ENCODE measurements at regions not wholly inside any gene's neighbourhood (a gene's known extent, or its start where the extent isn't known, plus 50 kb on each side); places are given as distances from the start of the nearest gene placed in this dataset.

GRCh38 chr1:227490478-227490877, 72.9 kb upstream of the ZNF678 start:
- Histone ChIP-seq H3K4me1 (ENCODE audit: insufficient read depth, low read length) (no peaks in the 10 kb centered on the region), H3K27ac (ENCODE audit: low read depth in 1 of 2, low read length in 2 of 2) (no peak overlapping the region), H3K36me3 (ENCODE audit: insufficient read depth, low read length) (no peaks in the 10 kb centered on the region), H3K4me3 (ENCODE audit: low read length) (no peak overlapping the region), H3K9me3 (ENCODE audit: control insufficient read depth in 1 of 2, insufficient read depth in 1 of 2, low read length in 2 of 2) (peaks cover 0 to 8% of the 10 kb centered on the region in 2 experiments), H3K27me3 (ENCODE audit: control insufficient read depth in 1 of 2, insufficient read depth in 2 of 2, low read length in 2 of 2) (no peaks in the 10 kb centered on the region)
- H3K4me3 Mint-ChIP-seq: no peak overlapping the region
- no peaks in the 10 kb centered on the region for H3K36me3 Mint-ChIP-seq (ENCODE audit: low read depth)
- DNase-seq (no peak), ATAC-seq (ENCODE audit: poor library complexity) (no peak)
- ChIA-PET POLR2A (no interaction called here), CTCF (no interaction called here)
- TF ChIP-seq CTCF (IDR thresholded peaks at IDR 0.05): no peak
- no peak overlapping the region for H3K27ac Mint-ChIP-seq
- H3K9me3 Mint-ChIP-seq: no peaks in the 10 kb centered on the region
- H3K27me3 Mint-ChIP-seq: no peaks in the 10 kb centered on the region
- intact Hi-C loops (cut with DNase I, micrococcal nuclease): no loop called here
- H3K4me1 Mint-ChIP-seq (ENCODE audit: low read depth): no peaks in the 10 kb centered on the region

- no peak overlapping the region for H3K4me3 Mint-ChIP-seq
- H3K9me3 Mint-ChIP-seq: no peaks in the 10 kb centered on the region
- H3K4me1 Mint-ChIP-seq (ENCODE audit: low read depth): no peaks in the 10 kb centered on the region
- H3K4me1 ChIP-seq (ENCODE audit: insufficient read depth, low read length): no peaks in the 10 kb centered on the region
- DNase-seq (no peak), ATAC-seq (ENCODE audit: poor library complexity) (no peak)
- H3K36me3 ChIP-seq (ENCODE audit: insufficient read depth, low read length): no peaks in the 10 kb centered on the region
- H3K36me3 Mint-ChIP-seq (ENCODE audit: low read depth): no peaks in the 10 kb centered on the region
- no peaks in the 10 kb centered on the region for H3K27me3 Mint-ChIP-seq
- H3K27ac ChIP-seq (ENCODE audit: low read depth in 1 of 2, low read length in 2 of 2): no peak overlapping the region
- no peak overlapping the region for H3K27ac Mint-ChIP-seq
- intact Hi-C loops (cut with DNase I, micrococcal nuclease): no loop called here
- no peak overlapping the region for H3K4me3 ChIP-seq (ENCODE audit: low read length)
- no peak for TF ChIP-seq CTCF (IDR thresholded peaks at IDR 0.05)
- POLR2A ChIA-PET: no interaction called here
- CTCF ChIA-PET: no interaction called here
- H3K27me3 ChIP-seq (ENCODE audit: control insufficient read depth in 1 of 2, insufficient read depth in 2 of 2, low read length in 2 of 2): no peaks in the 10 kb centered on the region
- H3K9me3 ChIP-seq (ENCODE audit: control insufficient read depth in 1 of 2, insufficient read depth in 1 of 2, low read length in 2 of 2): peaks cover 0 to 8% of the 10 kb centered on the region in 2 experiments
Observed at GRCh38 chr1:227490001-227490400, 73.4 kb upstream of the ZNF678 start.

- no peak for DNase-seq
- intact Hi-C loops (cut with DNase I, micrococcal nuclease): no loop called here
- CTCF ChIA-PET: no interaction called here
Observed at GRCh38 chr1:227489572-227489971, 73.8 kb upstream of the ZNF678 start.

More at GRCh38 chr1:227489572-227489971, 73.8 kb upstream of the ZNF678 start:
- H3K36me3 Mint-ChIP-seq (ENCODE audit: low read depth): no peaks in the 10 kb centered on the region
- POLR2A ChIA-PET: no interaction called here
- no peaks in the 10 kb centered on the region for H3K4me1 ChIP-seq (ENCODE audit: insufficient read depth, low read length)
- no peak overlapping the region for H3K27ac ChIP-seq (ENCODE audit: low read depth in 1 of 2, low read length in 2 of 2)
- H3K4me1 Mint-ChIP-seq (ENCODE audit: low read depth): no peaks in the 10 kb centered on the region
- no peak for ATAC-seq (ENCODE audit: poor library complexity)
- H3K9me3 ChIP-seq (ENCODE audit: control insufficient read depth in 1 of 2, insufficient read depth in 1 of 2, low read length in 2 of 2): peaks cover 0 to 8% of the 10 kb centered on the region in 2 experiments
- no peaks in the 10 kb centered on the region for H3K36me3 ChIP-seq (ENCODE audit: insufficient read depth, low read length)
- no peak overlapping the region for H3K4me3 ChIP-seq (ENCODE audit: low read length)
- no peak for TF ChIP-seq CTCF (IDR thresholded peaks at IDR 0.05)
- H3K9me3 Mint-ChIP-seq: no peaks in the 10 kb centered on the region
- no peak overlapping the region for H3K27ac Mint-ChIP-seq
- no peaks in the 10 kb centered on the region for H3K27me3 Mint-ChIP-seq
- no peaks in the 10 kb centered on the region for H3K27me3 ChIP-seq (ENCODE audit: control insufficient read depth in 1 of 2, insufficient read depth in 2 of 2, low read length in 2 of 2)
- H3K4me3 Mint-ChIP-seq: no peak overlapping the region
